Lower lobe of right lung (tissue), 2 donors: ENCODE measurements at regions not wholly inside any gene's neighbourhood (a gene's known extent, or its start where the extent isn't known, plus 50 kb on each side); places are given as distances from the start of the nearest gene placed in this dataset.

Experiments used
- ATAC-seq, 2 donors: fragments of 200-7000 bp; cut with Tn5 transposase; one replicate each; pipeline ENCODE4 v1.9.1; 2020 to 2022; ENCODE audit warnings: mild to moderate bottlenecking in 2 of 2, moderate library complexity in 2 of 2
- DNase-seq: peaks from one replicate; pipeline ENCODE4 v3.0.0-alpha.2; 2020
- H3K27ac ChIP-seq: fragments of 200-600 bp; one replicate; pipeline ENCODE4 v1.8.0; 2022
- H3K27me3 ChIP-seq: fragments of 200-600 bp; one replicate; pipeline ENCODE4 v1.8.0; 2022; ENCODE audit warnings: low read depth
- H3K36me3 ChIP-seq: fragments of 200-600 bp; one replicate; pipeline ENCODE4 v1.8.0; 2022; ENCODE audit warnings: mild to moderate bottlenecking
- H3K4me1 ChIP-seq: fragments of 200-600 bp; one replicate; pipeline ENCODE4 v1.8.0; 2022
- H3K4me3 ChIP-seq: fragments of 200-600 bp; one replicate; pipeline ENCODE4 v1.8.0; 2022; ENCODE audit warnings: mild to moderate bottlenecking
- H3K9me3 ChIP-seq: fragments of 200-600 bp; one replicate; pipeline ENCODE4 v1.8.0; 2022
- intact Hi-C: fragments of 100-400 bp; cut with DNase I; formaldehyde crosslinking; loops from one replicate; pipeline ENCODE4 v1.11.0; 2022
- TF ChIP-seq, protein P1 (sequence below): fragments of 200-600 bp; IDR thresholded peaks from one replicate; pipeline ENCODE4 v1.8.0; 2022; ENCODE audit warnings: antibody characterized with exemption, mild to moderate bottlenecking
- donor health status: DM: no; HTN: yes; CAD: no; lungs with severe emphysema.

DNA sequence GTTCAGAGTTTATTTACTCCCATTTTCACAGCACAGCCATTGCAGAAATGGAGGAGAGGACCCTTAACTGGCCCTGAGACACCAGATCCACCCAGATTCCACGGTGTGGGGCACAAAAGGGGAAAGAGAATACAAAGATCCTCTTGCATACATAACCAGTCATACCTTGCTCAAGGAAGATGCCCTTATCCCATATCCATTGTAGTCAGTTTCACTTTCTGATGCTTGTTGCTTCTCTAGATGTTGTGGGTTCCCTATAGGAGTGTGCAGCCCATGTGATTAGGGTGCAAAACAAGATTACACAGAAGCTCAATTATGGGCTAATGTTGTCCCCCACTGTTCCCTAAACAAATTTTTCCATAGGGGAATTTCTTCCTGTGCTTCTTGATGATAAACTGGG lies 1309.0 kb upstream of the PABPC4L start:
- no peaks in the 10 kb centered on the region for H3K4me1 ChIP-seq
- TF ChIP-seq, protein P1, sequence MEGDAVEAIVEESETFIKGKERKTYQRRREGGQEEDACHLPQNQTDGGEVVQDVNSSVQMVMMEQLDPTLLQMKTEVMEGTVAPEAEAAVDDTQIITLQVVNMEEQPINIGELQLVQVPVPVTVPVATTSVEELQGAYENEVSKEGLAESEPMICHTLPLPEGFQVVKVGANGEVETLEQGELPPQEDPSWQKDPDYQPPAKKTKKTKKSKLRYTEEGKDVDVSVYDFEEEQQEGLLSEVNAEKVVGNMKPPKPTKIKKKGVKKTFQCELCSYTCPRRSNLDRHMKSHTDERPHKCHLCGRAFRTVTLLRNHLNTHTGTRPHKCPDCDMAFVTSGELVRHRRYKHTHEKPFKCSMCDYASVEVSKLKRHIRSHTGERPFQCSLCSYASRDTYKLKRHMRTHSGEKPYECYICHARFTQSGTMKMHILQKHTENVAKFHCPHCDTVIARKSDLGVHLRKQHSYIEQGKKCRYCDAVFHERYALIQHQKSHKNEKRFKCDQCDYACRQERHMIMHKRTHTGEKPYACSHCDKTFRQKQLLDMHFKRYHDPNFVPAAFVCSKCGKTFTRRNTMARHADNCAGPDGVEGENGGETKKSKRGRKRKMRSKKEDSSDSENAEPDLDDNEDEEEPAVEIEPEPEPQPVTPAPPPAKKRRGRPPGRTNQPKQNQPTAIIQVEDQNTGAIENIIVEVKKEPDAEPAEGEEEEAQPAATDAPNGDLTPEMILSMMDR = no peak
- intact Hi-C loops = no loop called here
- no peaks in the 10 kb centered on the region for H3K9me3 ChIP-seq
- H3K27ac ChIP-seq = no peak overlapping the region
- H3K27me3 ChIP-seq = no peaks in the 10 kb centered on the region
- no peaks in the 10 kb centered on the region for H3K36me3 ChIP-seq
- DNase-seq (no peak), ATAC-seq (no peak)
- no peak overlapping the region for H3K4me3 ChIP-seq

DNA sequence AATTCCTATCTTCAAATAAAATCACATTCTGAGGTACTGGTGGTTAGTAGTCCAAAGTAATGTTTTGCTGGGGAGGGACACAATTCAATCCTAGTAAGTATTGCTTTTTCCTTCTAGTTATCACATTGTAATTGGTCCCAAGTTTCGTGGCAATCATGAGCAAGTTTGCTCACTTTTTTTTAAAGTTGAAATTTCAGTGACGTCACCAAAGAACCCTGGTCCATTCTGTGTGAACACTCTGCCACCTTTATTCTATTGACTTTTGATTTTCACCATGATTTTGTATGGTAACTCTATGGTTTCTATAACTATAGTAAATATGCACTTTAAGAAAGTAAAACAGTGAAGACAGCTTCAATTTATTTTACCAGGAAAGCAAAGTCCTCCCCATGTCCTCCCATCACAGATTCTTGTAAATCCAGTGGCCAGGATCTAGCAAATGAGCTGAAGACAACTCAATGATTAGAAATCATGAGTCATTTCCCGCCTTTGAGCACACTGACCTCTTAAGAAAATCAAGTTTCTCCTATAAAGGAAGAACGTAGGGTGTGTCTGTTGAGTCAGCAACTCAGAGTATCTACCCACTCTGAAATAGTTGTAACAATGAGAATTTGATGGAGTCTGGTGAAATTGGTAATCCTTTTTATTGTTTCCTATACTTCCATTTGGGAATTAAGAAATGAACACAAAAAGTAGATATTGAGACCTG lies 1306.6 kb upstream of the PABPC4L start:
- no peak for DNase-seq
- no peak for ATAC-seq

DNA sequence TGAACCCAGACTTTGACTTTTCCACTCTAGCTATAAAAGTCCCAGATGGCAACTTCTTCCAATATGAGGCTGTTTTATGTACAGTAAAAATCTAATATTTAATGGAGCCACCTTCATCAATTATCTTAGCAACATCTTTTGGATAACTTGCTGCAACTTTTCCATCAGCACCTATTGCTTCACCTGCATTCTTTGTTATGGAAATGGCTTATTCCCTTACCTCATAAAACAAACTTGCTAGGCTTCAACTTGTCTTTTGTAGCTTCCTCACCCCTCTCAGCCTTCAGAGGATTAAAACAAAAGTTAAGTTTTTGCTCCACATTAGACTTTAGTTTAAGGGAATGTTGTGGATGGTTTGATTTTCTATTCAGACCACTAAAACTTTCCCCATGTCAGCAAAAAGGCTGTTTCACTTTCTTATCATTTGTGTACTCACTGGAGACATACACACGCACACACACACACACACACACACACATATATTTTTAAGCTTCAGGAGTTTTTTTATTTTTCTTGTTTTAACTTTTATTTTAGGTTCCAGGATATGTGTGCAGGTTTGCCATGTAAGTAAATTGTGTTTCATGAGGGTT lies 1296.1 kb upstream of the PABPC4L start:
- Histone ChIP-seq H3K9me3 (peaks cover 4% of the 10 kb centered on the region), H3K36me3 (no peaks in the 10 kb centered on the region), H3K27me3 (no peaks in the 10 kb centered on the region), H3K27ac (no peak overlapping the region), H3K4me3 (no peak overlapping the region), H3K4me1 (no peaks in the 10 kb centered on the region)
- intact Hi-C loops = no loop called here
- DNase-seq (no peak), ATAC-seq (no peak)
- TF ChIP-seq, protein P1 = no peak

More for the DNA sequence above, 1306.6 kb upstream of the PABPC4L start:
- H3K27ac ChIP-seq = no peak overlapping the region
- no peaks in the 10 kb centered on the region for H3K27me3 ChIP-seq
- no peak overlapping the region for H3K4me3 ChIP-seq
- intact Hi-C loops = no loop called here
- H3K4me1 ChIP-seq = no peaks in the 10 kb centered on the region
- TF ChIP-seq, protein P1 = no peak
- H3K36me3 ChIP-seq = no peaks in the 10 kb centered on the region
- H3K9me3 ChIP-seq = no peaks in the 10 kb centered on the region

DNA sequence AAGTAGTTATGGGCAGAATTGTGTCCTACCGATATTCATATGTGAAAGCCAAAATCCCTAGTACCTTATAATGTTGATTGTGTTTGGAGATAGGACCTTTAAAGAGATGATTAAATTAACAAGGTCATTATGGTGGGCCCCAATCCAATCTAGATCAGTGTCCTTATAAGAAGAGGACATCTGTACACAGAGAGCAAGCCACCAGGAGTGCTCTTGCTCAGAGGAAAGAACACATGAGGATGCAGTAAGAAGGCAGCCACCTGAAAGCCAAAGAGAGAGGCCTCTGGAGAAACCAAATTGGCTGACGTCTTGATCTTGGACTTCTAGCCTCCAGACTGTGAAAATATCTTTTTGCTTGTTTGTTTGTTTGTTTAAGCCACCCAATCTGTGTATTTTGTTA lies 1290.8 kb upstream of the PABPC4L start:
- TF ChIP-seq, protein P1 = no peak
- DNase-seq = no peak
- no peaks in the 10 kb centered on the region for H3K9me3 ChIP-seq
- no peaks in the 10 kb centered on the region for H3K4me1 ChIP-seq
- H3K36me3 ChIP-seq = no peaks in the 10 kb centered on the region
- intact Hi-C loops = no loop called here
- H3K27ac ChIP-seq = no peak overlapping the region
- no peak overlapping the region for H3K4me3 ChIP-seq
- ATAC-seq = no peak
- H3K27me3 ChIP-seq = no peaks in the 10 kb centered on the region

DNA sequence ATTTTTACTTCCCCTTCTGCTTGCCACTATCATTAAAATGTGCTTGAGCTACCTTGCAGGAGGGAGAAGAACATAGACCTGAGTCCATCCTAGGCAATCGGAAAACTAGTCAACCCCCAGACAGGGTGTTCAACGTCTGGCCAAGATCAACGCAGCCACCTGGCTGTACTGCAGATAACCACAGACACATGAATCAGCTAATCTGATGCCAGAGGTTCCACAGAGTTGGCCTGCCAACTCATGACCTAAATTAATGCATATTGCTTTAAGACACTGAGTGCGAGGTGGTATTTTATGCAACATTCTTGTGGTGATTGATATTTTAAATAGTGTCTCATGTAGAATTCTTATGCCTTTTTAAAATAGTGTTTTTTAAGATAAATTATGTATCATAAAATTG lies 1283.8 kb upstream of the PABPC4L start:
- H3K4me3 ChIP-seq = no peak overlapping the region
- no peaks in the 10 kb centered on the region for H3K36me3 ChIP-seq
- H3K4me1 ChIP-seq = no peaks in the 10 kb centered on the region
- H3K27me3 ChIP-seq = no peaks in the 10 kb centered on the region
- ATAC-seq (no peak), DNase-seq (no peak)
- TF ChIP-seq, protein P1 = no peak
- intact Hi-C loops = no loop called here
- H3K27ac ChIP-seq = no peak overlapping the region
- no peaks in the 10 kb centered on the region for H3K9me3 ChIP-seq
